ENCODE measurements at regions not wholly inside any gene's neighbourhood (a gene's known extent, or its start where the extent isn't known, plus 50 kb on each side); places are given as distances from the start of the nearest gene placed in this dataset.

DNA sequence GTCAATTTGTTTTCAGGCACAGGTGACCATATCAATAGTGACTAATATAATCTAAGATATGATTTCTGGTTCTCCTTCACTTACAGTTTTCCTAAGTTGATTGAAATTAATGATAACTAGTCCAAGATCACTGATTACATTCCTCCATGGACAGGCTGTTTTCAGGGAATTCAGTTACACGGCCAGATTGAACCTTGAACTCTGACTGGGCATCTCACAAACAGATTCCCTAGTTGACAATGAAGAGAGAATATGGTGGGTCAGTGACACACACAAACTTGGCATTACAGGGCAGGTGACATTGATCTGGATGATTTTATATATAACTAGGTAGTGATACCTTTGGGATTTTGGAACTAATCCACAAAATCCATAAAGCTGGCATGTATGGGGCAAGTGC, 110.2 kb upstream of the EGR2 start (continued):
- TF ChIP-seq, protein P1, sequence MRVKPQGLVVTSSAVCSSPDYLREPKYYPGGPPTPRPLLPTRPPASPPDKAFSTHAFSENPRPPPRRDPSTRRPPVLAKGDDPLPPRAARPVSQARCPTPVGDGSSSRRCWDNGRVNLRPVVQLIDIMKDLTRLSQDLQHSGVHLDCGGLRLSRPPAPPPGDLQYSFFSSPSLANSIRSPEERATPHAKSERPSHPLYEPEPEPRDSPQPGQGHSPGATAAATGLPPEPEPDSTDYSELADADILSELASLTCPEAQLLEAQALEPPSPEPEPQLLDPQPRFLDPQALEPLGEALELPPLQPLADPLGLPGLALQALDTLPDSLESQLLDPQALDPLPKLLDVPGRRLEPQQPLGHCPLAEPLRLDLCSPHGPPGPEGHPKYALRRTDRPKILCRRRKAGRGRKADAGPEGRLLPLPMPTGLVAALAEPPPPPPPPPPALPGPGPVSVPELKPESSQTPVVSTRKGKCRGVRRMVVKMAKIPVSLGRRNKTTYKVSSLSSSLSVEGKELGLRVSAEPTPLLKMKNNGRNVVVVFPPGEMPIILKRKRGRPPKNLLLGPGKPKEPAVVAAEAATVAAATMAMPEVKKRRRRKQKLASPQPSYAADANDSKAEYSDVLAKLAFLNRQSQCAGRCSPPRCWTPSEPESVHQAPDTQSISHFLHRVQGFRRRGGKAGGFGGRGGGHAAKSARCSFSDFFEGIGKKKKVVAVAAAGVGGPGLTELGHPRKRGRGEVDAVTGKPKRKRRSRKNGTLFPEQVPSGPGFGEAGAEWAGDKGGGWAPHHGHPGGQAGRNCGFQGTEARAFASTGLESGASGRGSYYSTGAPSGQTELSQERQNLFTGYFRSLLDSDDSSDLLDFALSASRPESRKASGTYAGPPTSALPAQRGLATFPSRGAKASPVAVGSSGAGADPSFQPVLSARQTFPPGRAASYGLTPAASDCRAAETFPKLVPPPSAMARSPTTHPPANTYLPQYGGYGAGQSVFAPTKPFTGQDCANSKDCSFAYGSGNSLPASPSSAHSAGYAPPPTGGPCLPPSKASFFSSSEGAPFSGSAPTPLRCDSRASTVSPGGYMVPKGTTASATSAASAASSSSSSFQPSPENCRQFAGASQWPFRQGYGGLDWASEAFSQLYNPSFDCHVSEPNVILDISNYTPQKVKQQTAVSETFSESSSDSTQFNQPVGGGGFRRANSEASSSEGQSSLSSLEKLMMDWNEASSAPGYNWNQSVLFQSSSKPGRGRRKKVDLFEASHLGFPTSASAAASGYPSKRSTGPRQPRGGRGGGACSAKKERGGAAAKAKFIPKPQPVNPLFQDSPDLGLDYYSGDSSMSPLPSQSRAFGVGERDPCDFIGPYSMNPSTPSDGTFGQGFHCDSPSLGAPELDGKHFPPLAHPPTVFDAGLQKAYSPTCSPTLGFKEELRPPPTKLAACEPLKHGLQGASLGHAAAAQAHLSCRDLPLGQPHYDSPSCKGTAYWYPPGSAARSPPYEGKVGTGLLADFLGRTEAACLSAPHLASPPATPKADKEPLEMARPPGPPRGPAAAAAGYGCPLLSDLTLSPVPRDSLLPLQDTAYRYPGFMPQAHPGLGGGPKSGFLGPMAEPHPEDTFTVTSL (CRISPR knock-in tag; IDR thresholded peaks at IDR 0.05; ENCODE audit: borderline replicate concordance): 0 out of 2 replicates have a peak, but pooled peaks have one; percentile 31
- TF ChIP-seq KLF9 (CRISPR knock-in tag; IDR thresholded peaks at IDR 0.05; ENCODE audit: low read depth) (no peak), MTF2 (CRISPR knock-in tag; IDR thresholded peaks at IDR 0.05; ENCODE audit: borderline replicate concordance) (no peak), HNRNPUL1 (IDR thresholded peaks at IDR 0.05; ENCODE audit: low read depth, low read length) (no peak)
- TF ChIP-seq, protein P2, sequence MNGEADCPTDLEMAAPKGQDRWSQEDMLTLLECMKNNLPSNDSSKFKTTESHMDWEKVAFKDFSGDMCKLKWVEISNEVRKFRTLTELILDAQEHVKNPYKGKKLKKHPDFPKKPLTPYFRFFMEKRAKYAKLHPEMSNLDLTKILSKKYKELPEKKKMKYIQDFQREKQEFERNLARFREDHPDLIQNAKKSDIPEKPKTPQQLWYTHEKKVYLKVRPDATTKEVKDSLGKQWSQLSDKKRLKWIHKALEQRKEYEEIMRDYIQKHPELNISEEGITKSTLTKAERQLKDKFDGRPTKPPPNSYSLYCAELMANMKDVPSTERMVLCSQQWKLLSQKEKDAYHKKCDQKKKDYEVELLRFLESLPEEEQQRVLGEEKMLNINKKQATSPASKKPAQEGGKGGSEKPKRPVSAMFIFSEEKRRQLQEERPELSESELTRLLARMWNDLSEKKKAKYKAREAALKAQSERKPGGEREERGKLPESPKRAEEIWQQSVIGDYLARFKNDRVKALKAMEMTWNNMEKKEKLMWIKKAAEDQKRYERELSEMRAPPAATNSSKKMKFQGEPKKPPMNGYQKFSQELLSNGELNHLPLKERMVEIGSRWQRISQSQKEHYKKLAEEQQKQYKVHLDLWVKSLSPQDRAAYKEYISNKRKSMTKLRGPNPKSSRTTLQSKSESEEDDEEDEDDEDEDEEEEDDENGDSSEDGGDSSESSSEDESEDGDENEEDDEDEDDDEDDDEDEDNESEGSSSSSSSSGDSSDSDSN (CRISPR knock-in tag; IDR thresholded peaks at IDR 0.05): no peak
- TF ChIP-seq, protein P3, sequence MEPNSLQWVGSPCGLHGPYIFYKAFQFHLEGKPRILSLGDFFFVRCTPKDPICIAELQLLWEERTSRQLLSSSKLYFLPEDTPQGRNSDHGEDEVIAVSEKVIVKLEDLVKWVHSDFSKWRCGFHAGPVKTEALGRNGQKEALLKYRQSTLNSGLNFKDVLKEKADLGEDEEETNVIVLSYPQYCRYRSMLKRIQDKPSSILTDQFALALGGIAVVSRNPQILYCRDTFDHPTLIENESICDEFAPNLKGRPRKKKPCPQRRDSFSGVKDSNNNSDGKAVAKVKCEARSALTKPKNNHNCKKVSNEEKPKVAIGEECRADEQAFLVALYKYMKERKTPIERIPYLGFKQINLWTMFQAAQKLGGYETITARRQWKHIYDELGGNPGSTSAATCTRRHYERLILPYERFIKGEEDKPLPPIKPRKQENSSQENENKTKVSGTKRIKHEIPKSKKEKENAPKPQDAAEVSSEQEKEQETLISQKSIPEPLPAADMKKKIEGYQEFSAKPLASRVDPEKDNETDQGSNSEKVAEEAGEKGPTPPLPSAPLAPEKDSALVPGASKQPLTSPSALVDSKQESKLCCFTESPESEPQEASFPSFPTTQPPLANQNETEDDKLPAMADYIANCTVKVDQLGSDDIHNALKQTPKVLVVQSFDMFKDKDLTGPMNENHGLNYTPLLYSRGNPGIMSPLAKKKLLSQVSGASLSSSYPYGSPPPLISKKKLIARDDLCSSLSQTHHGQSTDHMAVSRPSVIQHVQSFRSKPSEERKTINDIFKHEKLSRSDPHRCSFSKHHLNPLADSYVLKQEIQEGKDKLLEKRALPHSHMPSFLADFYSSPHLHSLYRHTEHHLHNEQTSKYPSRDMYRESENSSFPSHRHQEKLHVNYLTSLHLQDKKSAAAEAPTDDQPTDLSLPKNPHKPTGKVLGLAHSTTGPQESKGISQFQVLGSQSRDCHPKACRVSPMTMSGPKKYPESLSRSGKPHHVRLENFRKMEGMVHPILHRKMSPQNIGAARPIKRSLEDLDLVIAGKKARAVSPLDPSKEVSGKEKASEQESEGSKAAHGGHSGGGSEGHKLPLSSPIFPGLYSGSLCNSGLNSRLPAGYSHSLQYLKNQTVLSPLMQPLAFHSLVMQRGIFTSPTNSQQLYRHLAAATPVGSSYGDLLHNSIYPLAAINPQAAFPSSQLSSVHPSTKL (CRISPR knock-in tag; IDR thresholded peaks at IDR 0.05): 0 out of 2 replicates have a peak, but pooled peaks have one; percentile 32
